Mesenchymal stem cell (in vitro differentiated cells and primary cell): ENCODE measurements at regions not wholly inside any gene's neighbourhood (a gene's known extent, or its start where the extent isn't known, plus 50 kb on each side); places are given as distances from the start of the nearest gene placed in this dataset.

Experiments
- DNase-seq: peaks from one replicate; pipeline ENCODE4 v3.0.0-alpha.2; 2013
- H2AFZ ChIP-seq: one replicate; pipeline ENCODE4 v1.6.1; 2013; ENCODE audit warnings: low read depth, mild to moderate bottlenecking, control low read depth, inconsistent platforms, low read length, moderate library complexity
- H2AK5ac ChIP-seq: 2 replicates; pipeline ENCODE4 v1.6.1; 2013; ENCODE audit warnings: low read length, moderate library complexity, mild to moderate bottlenecking, inconsistent platforms; ENCODE audit not compliant: severe bottlenecking
- H2BK120ac ChIP-seq: one replicate; pipeline ENCODE4 v1.6.1; 2013; ENCODE audit warnings: low read depth, mild to moderate bottlenecking, inconsistent platforms, low read length, moderate library complexity
- H2BK12ac ChIP-seq, 2 experiments: one replicate each; pipeline ENCODE4 v1.6.1; 2013; ENCODE audit warnings: inconsistent platforms in 2 of 2, low read length in 2 of 2, mild to moderate bottlenecking in 2 of 2, moderate library complexity in 2 of 2, control low read depth in 1 of 2
- H2BK15ac ChIP-seq: one replicate; pipeline ENCODE4 v1.6.1; 2013; ENCODE audit warnings: mild to moderate bottlenecking, low read depth, inconsistent platforms; ENCODE audit not compliant: poor library complexity, severe bottlenecking
- H2BK5ac ChIP-seq: 2 replicates; pipeline ENCODE4 v1.6.1; 2013; ENCODE audit warnings: low read depth, mild to moderate bottlenecking, low read length, control low read depth, inconsistent platforms; ENCODE audit not compliant: poor library complexity, severe bottlenecking
- H3K14ac ChIP-seq, 2 experiments: one replicate each; pipeline ENCODE4 v1.6.1; 2013; ENCODE audit warnings: inconsistent platforms in 2 of 2, low read length in 2 of 2, control low read depth in 1 of 2, mild to moderate bottlenecking in 1 of 2, moderate library complexity in 1 of 2
- H3K18ac ChIP-seq, 2 experiments: one replicate each; pipeline ENCODE4 v1.6.1; 2013; ENCODE audit warnings: inconsistent platforms in 2 of 2, low read length in 2 of 2, control low read depth in 1 of 2, low read depth in 1 of 2, mild to moderate bottlenecking in 1 of 2
- H3K23ac ChIP-seq, 2 experiments: one replicate each; pipeline ENCODE4 v1.6.1; 2013; ENCODE audit warnings: inconsistent platforms in 2 of 2, low read length in 2 of 2, mild to moderate bottlenecking in 2 of 2, moderate library complexity in 2 of 2, control low read depth in 1 of 2
- H3K27ac ChIP-seq: 2 replicates; pipeline ENCODE4 v1.5.1; 2013; ENCODE audit warnings: mild to moderate bottlenecking, moderate library complexity, low read length, control low read depth, inconsistent platforms; ENCODE audit not compliant: poor library complexity, severe bottlenecking
- H3K27me3 ChIP-seq, 2 experiments: 2 replicates each; pipeline versions ENCODE4 v1.6.1 to v1.7.0; 2013; ENCODE audit warnings: low read length in 2 of 2, mild to moderate bottlenecking in 2 of 2, moderate library complexity in 2 of 2, control low read depth in 1 of 2, inconsistent platforms in 1 of 2; ENCODE audit not compliant: control insufficient read depth in 1 of 2, insufficient read depth in 1 of 2
- H3K36me3 ChIP-seq, 2 experiments: 2 replicates each; pipeline versions ENCODE4 v1.6.1 to v1.7.0; 2013; ENCODE audit warnings: low read length in 2 of 2, control low read depth in 1 of 2, inconsistent platforms in 1 of 2, low read depth in 1 of 2, mild to moderate bottlenecking in 1 of 2; ENCODE audit not compliant: insufficient read depth in 2 of 2, control insufficient read depth in 1 of 2
- H3K4ac ChIP-seq, 2 experiments: one replicate each; pipeline ENCODE4 v1.6.1; 2013; ENCODE audit warnings: inconsistent platforms in 2 of 2, low read length in 2 of 2, mild to moderate bottlenecking in 2 of 2, moderate library complexity in 2 of 2, control low read depth in 1 of 2, low read depth in 1 of 2
- H3K4me1 ChIP-seq: 2 replicates; pipeline ENCODE4 v1.6.1; 2013; ENCODE audit warnings: low read depth, low read length, control low read depth; ENCODE audit not compliant: control insufficient read depth, insufficient read depth
- H3K4me2 ChIP-seq: 2 replicates; pipeline ENCODE4 v1.6.1; 2013; ENCODE audit warnings: low read length, mild to moderate bottlenecking, inconsistent platforms; ENCODE audit not compliant: poor library complexity, severe bottlenecking
- H3K4me3 ChIP-seq, 2 experiments: 2 replicates each; pipeline versions ENCODE4 v1.5.1 to v1.7.0; 2013; ENCODE audit warnings: low read length in 2 of 2, mild to moderate bottlenecking in 2 of 2, control low read depth in 1 of 2, low read depth in 1 of 2; ENCODE audit not compliant: insufficient read depth in 1 of 2
- H3K79me1 ChIP-seq: replicated peaks from 2 replicates; pipeline ENCODE4 v1.6.1; 2013; ENCODE audit warnings: mild to moderate bottlenecking, control low read depth, low read length, inconsistent platforms; ENCODE audit not compliant: poor library complexity, severe bottlenecking
- H3K9ac ChIP-seq: 2 replicates; pipeline ENCODE4 v1.7.0; 2013; ENCODE audit warnings: mild to moderate bottlenecking, low read length, moderate library complexity
- H3K9me3 ChIP-seq: 2 replicates; pipeline ENCODE4 v1.7.0; 2013; ENCODE audit warnings: mild to moderate bottlenecking, low read length; ENCODE audit not compliant: control insufficient read depth
- H4K8ac ChIP-seq: one replicate; pipeline ENCODE4 v1.6.1; 2013; ENCODE audit warnings: inconsistent platforms, mild to moderate bottlenecking, low read length, moderate library complexity
- H4K91ac ChIP-seq: one replicate; pipeline ENCODE4 v1.6.1; 2013; ENCODE audit warnings: mild to moderate bottlenecking, low read length, inconsistent platforms
- WGBS: methylation state at CpG from one replicate; pipeline ENCODE4 v1.1.7; 2013; ENCODE audit warnings: mixed read lengths; 5-methylcytosine and 5-hydroxymethylcytosine counted together

DNA sequence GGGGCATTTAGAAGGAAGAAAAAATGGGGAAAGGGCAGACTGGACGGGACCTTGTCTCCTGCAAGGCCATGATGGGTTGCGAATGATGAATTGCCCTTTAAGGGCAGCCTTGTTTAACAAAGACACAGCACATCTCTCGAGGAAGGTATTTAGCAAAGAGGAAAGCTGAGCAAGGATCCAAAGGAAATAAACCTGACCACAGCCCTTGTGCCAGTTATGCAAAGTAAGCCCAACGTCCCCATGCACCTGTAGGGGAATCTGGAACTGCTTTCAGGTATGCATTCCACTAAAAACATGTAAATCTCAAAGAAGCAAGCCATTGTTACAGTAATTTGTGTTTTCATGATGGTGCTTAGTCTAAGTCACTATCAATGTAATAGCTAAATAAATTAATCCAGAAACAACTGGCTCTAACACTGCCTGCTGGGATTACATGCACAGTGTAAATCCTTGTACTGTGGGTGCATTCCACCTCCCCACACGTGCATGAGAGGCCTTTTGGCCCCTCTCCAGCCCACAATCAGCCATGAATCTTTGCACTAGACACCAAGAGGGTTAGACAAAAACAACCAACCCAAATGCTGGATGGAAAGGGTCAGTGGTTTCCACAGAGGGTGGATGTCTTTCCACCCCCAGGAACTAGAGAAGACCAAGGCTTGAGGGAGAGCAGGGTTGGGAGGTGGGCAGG is 228.8 kb upstream of the KAZN start:
- DNase-seq = no peak
- no peak overlapping the region for H4K8ac ChIP-seq
- no peak overlapping the region for H3K4ac ChIP-seq
- no peak overlapping the region for H2BK120ac ChIP-seq
- no peak overlapping the region for H2AFZ ChIP-seq
- no peaks in the 10 kb centered on the region for H3K36me3 ChIP-seq
- no peak overlapping the region for H2AK5ac ChIP-seq
- H3K27me3 ChIP-seq = peaks cover 0 to 7% of the 10 kb centered on the region in 2 experiments
- H3K4me3 ChIP-seq = no peak overlapping the region
- 39% methylated on average over 4 of the region's 5 CpGs for WGBS
- H2BK15ac ChIP-seq = no peak overlapping the region
- H3K9ac ChIP-seq = no peak overlapping the region
- H2BK12ac ChIP-seq = no peak overlapping the region
- no peak overlapping the region for H2BK5ac ChIP-seq
- no peak overlapping the region for H3K14ac ChIP-seq
- H4K91ac ChIP-seq = peak overlapping the region; percentile 47
- H3K9me3 ChIP-seq = no peaks in the 10 kb centered on the region
- no peaks in the 10 kb centered on the region for H3K79me1 ChIP-seq
- no peaks in the 10 kb centered on the region for H3K4me1 ChIP-seq
- H3K18ac ChIP-seq = no peak overlapping the region
- H3K27ac ChIP-seq = no peak overlapping the region
- no peak overlapping the region for H3K23ac ChIP-seq
- H3K4me2 ChIP-seq = no peak overlapping the region

DNA sequence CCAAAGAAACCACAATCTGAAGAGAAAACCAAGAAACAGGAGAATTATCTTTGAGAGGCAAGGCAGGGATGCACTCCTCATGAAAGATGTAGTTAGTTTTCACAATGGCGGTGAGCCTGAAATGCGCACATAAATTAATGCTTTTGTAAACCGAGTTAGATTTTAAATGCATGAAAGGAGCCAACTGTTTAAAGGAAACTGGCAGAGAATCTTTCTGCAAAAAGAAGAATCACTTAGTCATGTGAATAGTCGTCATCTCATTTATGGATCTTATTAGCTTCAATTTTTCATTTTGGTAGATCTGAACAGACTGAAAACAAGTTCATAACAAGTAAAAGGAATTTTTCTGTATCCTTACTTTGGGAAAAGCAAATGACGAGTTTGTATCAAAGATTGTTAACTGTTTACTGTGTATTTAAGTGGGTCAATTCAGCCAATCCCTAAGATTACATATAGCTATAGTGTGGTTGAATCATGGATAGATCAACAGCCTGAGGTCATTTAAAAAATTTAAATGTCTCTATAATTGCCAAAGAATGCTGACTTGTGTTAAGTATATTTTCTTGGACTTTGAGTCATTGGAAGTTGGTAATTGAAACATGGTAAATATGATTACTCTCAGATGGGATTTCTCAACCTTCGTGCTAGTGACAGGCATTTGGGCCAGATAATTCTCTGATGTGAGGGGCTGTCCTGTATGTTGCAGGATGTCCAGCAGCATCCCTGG is 226.6 kb upstream of the KAZN start:
- no peak overlapping the region for H3K23ac ChIP-seq
- H3K4me2 ChIP-seq = no peak overlapping the region
- H3K9ac ChIP-seq = peak overlapping the region; percentile 68
- H3K36me3 ChIP-seq = no peaks in the 10 kb centered on the region
- no peak overlapping the region for H3K18ac ChIP-seq
- no peaks in the 10 kb centered on the region for H3K79me1 ChIP-seq
- H3K9me3 ChIP-seq = no peaks in the 10 kb centered on the region
- no peak overlapping the region for H2BK15ac ChIP-seq
- H2AK5ac ChIP-seq = no peak overlapping the region
- DNase-seq = no peak
- no peaks in the 10 kb centered on the region for H3K4me1 ChIP-seq
- H2BK12ac ChIP-seq = no peak overlapping the region
- 79% methylated on average over 5 of the region's 6 CpGs for WGBS
- no peak overlapping the region for H2AFZ ChIP-seq
- peak overlapping the region in 1 of 2 experiments; percentile 30 for H3K4me3 ChIP-seq
- no peak overlapping the region for H4K91ac ChIP-seq
- H3K14ac ChIP-seq = no peak overlapping the region
- peaks cover 0 to 7% of the 10 kb centered on the region in 2 experiments for H3K27me3 ChIP-seq
- no peak overlapping the region for H2BK120ac ChIP-seq
- no peak overlapping the region for H3K27ac ChIP-seq
- no peak overlapping the region for H3K4ac ChIP-seq
- no peak overlapping the region for H4K8ac ChIP-seq
- H2BK5ac ChIP-seq = no peak overlapping the region

GRCh38 chr1:14372526-14372925 is 226.0 kb upstream of the KAZN start:
- Histone ChIP-seq H3K4me3 (no peak overlapping the region), H2AFZ (no peak overlapping the region), H3K79me1 (no peaks in the 10 kb centered on the region), H2BK12ac (no peak overlapping the region), H3K36me3 (no peaks in the 10 kb centered on the region), H3K14ac (no peak overlapping the region), H3K23ac (no peak overlapping the region), H3K9ac (peak overlapping the region; percentile 68), H2AK5ac (no peak overlapping the region), H4K8ac (no peak overlapping the region), H4K91ac (no peak overlapping the region), H2BK120ac (no peak overlapping the region), H2BK5ac (no peak overlapping the region), H3K9me3 (no peaks in the 10 kb centered on the region), H3K27ac (no peak overlapping the region), H3K18ac (no peak overlapping the region), H3K27me3 (peaks cover 0 to 7% of the 10 kb centered on the region in 2 experiments), H2BK15ac (no peak overlapping the region), H3K4ac (no peak overlapping the region), H3K4me2 (no peak overlapping the region), H3K4me1 (no peaks in the 10 kb centered on the region)
- 70% methylated on average over 4 of the region's 5 CpGs for WGBS
- DNase-seq = no peak

DNA sequence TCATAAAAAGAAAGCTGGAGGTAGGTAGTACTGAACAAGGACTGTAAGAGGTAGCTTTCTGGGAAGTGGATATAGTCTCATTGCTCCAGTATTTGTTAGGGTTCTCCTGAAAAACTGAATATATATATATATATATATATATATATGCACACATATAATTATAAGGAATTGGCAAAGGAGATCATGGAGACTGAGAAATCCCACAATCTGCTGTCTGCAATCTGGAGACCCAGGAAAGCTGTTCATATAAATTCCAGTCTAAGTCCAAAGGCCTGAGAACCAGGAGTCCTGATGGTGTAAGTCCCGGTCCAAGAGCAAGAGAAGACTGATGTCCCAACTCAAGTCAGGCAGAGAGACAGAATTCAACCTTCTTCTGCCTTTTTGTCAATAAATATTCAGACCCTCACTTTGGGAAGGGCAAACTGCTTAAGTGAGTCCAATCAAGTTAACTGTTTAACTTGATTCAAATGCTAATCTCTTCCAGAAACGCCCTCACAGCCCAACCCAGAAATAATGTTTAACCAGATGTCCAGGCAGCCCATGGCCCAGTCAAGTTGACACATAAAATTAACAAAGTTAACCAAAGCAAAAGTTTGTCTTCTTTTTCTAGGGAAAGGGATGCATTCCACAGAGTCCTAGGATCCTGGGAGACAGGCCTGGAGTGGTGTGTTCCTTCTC is 225.3 kb upstream of the KAZN start:
- Histone ChIP-seq H2BK5ac (no peak overlapping the region), H4K8ac (no peak overlapping the region), H2BK120ac (no peak overlapping the region), H3K79me1 (no peaks in the 10 kb centered on the region), H3K9me3 (no peaks in the 10 kb centered on the region), H3K14ac (no peak overlapping the region), H2BK12ac (no peak overlapping the region), H4K91ac (no peak overlapping the region), H3K27ac (no peak overlapping the region), H3K4me1 (no peaks in the 10 kb centered on the region), H3K9ac (no peak overlapping the region), H3K36me3 (no peaks in the 10 kb centered on the region), H3K18ac (no peak overlapping the region), H3K4me2 (no peak overlapping the region), H3K4ac (no peak overlapping the region), H3K27me3 (peaks cover 0 to 7% of the 10 kb centered on the region in 2 experiments), H2AK5ac (no peak overlapping the region), H2BK15ac (no peak overlapping the region), H3K4me3 (no peak overlapping the region), H3K23ac (no peak overlapping the region), H2AFZ (no peak overlapping the region)
- no peak for DNase-seq
- WGBS = 49% methylated on average over 2 of the region's 2 CpGs
